HEK293T (cell line): ENCODE measurements at regions not wholly inside any gene's neighbourhood (a gene's known extent, or its start where the extent isn't known, plus 50 kb on each side); places are given as distances from the start of the nearest gene placed in this dataset.

Experiments
- ARNT ChIP-seq: fragments of 450-650 bp; IDR thresholded peaks from 2 replicates; pipeline ENCODE4 v1.6.1; 2017; ENCODE audit warnings: mild to moderate bottlenecking
- BHLHE40 ChIP-seq: fragments of 450-650 bp; IDR thresholded peaks from 2 replicates; pipeline ENCODE4 v1.6.1; 2016; ENCODE audit warnings: mild to moderate bottlenecking, moderate library complexity, borderline replicate concordance
- FOXA1 ChIP-seq: fragments of 450-650 bp; IDR thresholded peaks from 2 replicates; pipeline ENCODE4 v1.6.1; 2016; ENCODE audit warnings: mild to moderate bottlenecking
- FOXM1 ChIP-seq: fragments of 450-650 bp; IDR thresholded peaks from 2 replicates; pipeline ENCODE4 v1.6.1; 2017; ENCODE audit warnings: mild to moderate bottlenecking, borderline replicate concordance
- SUZ12 ChIP-seq: fragments of 450-650 bp; IDR thresholded peaks from 2 replicates; pipeline ENCODE4 v1.6.1; 2016; ENCODE audit warnings: mild to moderate bottlenecking
- TARDBP ChIP-seq: fragments of 450-650 bp; IDR thresholded peaks from 2 replicates; pipeline ENCODE4 v1.6.1; 2016
- TF ChIP-seq, protein P1 (sequence below): fragments of 450-650 bp; IDR thresholded peaks from 2 replicates; pipeline ENCODE4 v1.6.1; 2016

DNA sequence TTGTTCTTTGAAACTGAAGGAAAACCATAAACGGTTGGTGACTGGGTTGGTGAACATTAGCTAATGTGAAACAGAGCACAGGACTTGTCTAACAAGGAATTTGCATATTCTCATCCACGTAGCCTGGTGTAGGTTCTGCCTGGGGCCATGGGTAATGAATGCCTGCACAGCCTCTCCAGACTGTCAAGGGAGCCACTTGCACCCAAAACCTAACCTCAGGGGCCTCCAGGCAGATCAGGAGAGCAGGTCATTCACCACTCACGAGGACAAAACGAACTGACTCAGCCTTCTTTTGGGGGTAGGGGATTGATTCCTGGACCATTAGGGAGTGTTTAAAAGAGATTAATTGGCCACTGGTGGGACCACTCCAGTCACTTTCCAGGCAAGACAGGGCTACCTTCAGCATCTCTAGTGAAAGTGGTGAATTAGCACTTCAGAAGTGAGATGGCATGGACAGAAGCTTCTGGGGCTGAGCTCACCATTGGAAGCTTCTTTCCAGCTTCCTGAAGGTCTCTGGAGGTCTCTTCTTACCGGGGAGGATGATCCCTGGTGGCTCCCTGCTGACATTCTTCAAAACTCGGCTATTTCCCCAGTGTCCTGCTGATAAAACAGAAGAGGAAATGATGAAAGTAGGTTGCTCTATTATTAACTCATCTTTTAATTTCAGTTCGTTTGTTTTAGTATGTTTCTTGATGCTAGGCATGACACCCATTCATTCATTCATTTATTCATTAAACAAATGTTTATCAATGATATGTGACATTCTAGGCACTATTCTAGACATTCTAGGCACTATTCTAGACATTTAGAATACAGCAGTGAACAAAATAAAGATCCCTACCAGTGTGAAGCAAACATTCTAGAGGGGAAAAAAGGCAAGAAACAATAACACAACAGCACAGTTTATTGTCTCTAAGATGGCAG, 104.5 kb upstream of the LNX1 start:
- TF ChIP-seq FOXM1 (no peak), BHLHE40 (no peak), TARDBP (no peak), SUZ12 (no peak), FOXA1 (no peak), ARNT (no peak)
- TF ChIP-seq, protein P1, sequence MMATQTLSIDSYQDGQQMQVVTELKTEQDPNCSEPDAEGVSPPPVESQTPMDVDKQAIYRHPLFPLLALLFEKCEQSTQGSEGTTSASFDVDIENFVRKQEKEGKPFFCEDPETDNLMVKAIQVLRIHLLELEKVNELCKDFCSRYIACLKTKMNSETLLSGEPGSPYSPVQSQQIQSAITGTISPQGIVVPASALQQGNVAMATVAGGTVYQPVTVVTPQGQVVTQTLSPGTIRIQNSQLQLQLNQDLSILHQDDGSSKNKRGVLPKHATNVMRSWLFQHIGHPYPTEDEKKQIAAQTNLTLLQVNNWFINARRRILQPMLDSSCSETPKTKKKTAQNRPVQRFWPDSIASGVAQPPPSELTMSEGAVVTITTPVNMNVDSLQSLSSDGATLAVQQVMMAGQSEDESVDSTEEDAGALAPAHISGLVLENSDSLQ: no peak
